HEK293T (cell line): ENCODE measurements at regions not wholly inside any gene's neighbourhood (a gene's known extent, or its start where the extent isn't known, plus 50 kb on each side); places are given as distances from the start of the nearest gene placed in this dataset.

Experiments used
- ARNT ChIP-seq: fragments of 450-650 bp; IDR thresholded peaks from 2 replicates; pipeline ENCODE4 v1.6.1; 2017; ENCODE audit warnings: mild to moderate bottlenecking
- BHLHE40 ChIP-seq: fragments of 450-650 bp; IDR thresholded peaks from 2 replicates; pipeline ENCODE4 v1.6.1; 2016; ENCODE audit warnings: mild to moderate bottlenecking, moderate library complexity, borderline replicate concordance
- CTBP1 ChIP-seq: fragments of 450-650 bp; IDR thresholded peaks from 2 replicates; pipeline ENCODE4 v1.6.1; 2016; ENCODE audit warnings: borderline replicate concordance
- FOXA1 ChIP-seq: fragments of 450-650 bp; IDR thresholded peaks from 2 replicates; pipeline ENCODE4 v1.6.1; 2016; ENCODE audit warnings: mild to moderate bottlenecking
- FOXK2 ChIP-seq: fragments of 450-650 bp; IDR thresholded peaks from 2 replicates; pipeline ENCODE4 v1.6.1; 2016; ENCODE audit warnings: mild to moderate bottlenecking
- FOXM1 ChIP-seq: fragments of 450-650 bp; IDR thresholded peaks from 2 replicates; pipeline ENCODE4 v1.6.1; 2017; ENCODE audit warnings: mild to moderate bottlenecking, borderline replicate concordance
- HDGF ChIP-seq: fragments of 450-650 bp; IDR thresholded peaks from 2 replicates; pipeline ENCODE4 v1.6.1; 2017; ENCODE audit warnings: antibody characterized with exemption, borderline replicate concordance
- LEF1 ChIP-seq: fragments of 450-650 bp; IDR thresholded peaks from 2 replicates; pipeline ENCODE4 v1.6.1; 2017; ENCODE audit warnings: mild to moderate bottlenecking, borderline replicate concordance
- NFRKB ChIP-seq: fragments of 450-650 bp; IDR thresholded peaks from 2 replicates; pipeline ENCODE4 v1.6.1; 2016; ENCODE audit warnings: mild to moderate bottlenecking, moderate library complexity
- SP1 ChIP-seq: fragments of 450-650 bp; IDR thresholded peaks from 2 replicates; pipeline ENCODE4 v1.6.1; 2017
- SUZ12 ChIP-seq: fragments of 450-650 bp; IDR thresholded peaks from 2 replicates; pipeline ENCODE4 v1.6.1; 2016; ENCODE audit warnings: mild to moderate bottlenecking
- TARDBP ChIP-seq: fragments of 450-650 bp; IDR thresholded peaks from 2 replicates; pipeline ENCODE4 v1.6.1; 2016
- ZNF384 ChIP-seq: fragments of 450-650 bp; IDR thresholded peaks from 2 replicates; pipeline ENCODE4 v1.6.1; 2016

- TF ChIP-seq FOXA1, result no peak
- TF ChIP-seq SUZ12, result no peak
- TF ChIP-seq SP1, result no peak
- TF ChIP-seq FOXK2, result no peak
- no peak for TF ChIP-seq BHLHE40
- no peak for TF ChIP-seq CTBP1
- no peak for TF ChIP-seq LEF1
- no peak for TF ChIP-seq NFRKB
- no peak for TF ChIP-seq FOXM1
- TF ChIP-seq ARNT, result no peak
- no peak for TF ChIP-seq ZNF384
- TF ChIP-seq TARDBP, result no peak
- TF ChIP-seq HDGF, result no peak
These were observed 438.1 kb upstream of the FAM98A start for GRCh38 chr2:34037157-34037556.
